ENCODE measurements at regions not wholly inside any gene's neighbourhood (a gene's known extent, or its start where the extent isn't known, plus 50 kb on each side); places are given as distances from the start of the nearest gene placed in this dataset.

DNA sequence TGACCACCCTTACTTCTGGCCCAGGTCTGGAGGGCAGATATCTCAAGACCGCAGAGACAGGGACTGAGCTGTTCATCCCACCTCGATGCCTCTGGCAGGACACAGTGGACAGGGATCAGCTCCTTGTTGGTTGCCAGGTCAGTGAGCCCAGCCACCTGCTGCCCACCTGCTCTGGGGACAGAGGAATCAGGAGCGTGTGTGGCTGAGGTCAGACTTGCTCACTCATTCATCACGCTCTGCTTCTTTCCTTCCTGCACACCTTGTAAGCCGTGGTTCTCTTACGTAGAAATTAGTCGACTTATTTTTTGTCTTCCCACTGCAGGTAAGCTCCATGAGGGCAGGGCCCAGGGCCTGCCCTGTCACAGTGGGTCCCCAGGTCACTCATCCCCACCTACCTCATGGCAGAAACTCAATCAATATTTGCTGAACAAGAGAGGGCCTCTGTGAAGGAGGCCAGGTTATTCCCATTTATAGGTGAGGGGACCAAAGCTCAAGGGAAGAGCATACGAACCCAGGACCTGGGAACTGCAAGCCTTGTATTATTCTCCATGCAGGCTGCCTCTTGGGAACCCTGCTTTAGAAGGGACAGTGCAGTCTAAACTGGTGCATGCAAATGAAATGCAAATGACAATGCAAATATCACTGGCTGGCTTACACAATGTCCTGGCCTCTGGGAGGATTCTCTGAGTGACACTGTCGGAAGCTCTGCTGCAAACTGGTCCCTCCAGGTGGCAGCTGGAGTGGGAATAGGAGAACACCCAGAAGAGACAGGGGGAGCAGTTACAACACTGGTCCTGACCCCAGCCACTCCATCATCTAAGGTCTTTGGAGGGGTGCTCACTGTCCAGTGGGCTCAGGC lies 58.4 kb upstream of the PAX7 start:
- intact Hi-C loops (cut with DNase I; ENCODE audit: low total_unique reads): no loop called here
- Histone ChIP-seq H3K27ac (no peak overlapping the region), H3K4me1 (no peaks in the 10 kb centered on the region), H3K4me3 (no peak overlapping the region), H3K27me3 (replicated peaks in 1 of 7) (peaks cover 0 to 66% (median 0%) of the 10 kb centered on the region in 7 donors), H3K9me3 (peaks cover 0 to 6% (median 0%) of the 10 kb centered on the region in 8 donors), H3K36me3 (no peaks in the 10 kb centered on the region)
- DNase-seq: no peak
- 64 to 81% (median 73%) methylated on average over 9 of the region's 9 CpGs for WGBS, 5 donors
- TF ChIP-seq, protein P1, sequence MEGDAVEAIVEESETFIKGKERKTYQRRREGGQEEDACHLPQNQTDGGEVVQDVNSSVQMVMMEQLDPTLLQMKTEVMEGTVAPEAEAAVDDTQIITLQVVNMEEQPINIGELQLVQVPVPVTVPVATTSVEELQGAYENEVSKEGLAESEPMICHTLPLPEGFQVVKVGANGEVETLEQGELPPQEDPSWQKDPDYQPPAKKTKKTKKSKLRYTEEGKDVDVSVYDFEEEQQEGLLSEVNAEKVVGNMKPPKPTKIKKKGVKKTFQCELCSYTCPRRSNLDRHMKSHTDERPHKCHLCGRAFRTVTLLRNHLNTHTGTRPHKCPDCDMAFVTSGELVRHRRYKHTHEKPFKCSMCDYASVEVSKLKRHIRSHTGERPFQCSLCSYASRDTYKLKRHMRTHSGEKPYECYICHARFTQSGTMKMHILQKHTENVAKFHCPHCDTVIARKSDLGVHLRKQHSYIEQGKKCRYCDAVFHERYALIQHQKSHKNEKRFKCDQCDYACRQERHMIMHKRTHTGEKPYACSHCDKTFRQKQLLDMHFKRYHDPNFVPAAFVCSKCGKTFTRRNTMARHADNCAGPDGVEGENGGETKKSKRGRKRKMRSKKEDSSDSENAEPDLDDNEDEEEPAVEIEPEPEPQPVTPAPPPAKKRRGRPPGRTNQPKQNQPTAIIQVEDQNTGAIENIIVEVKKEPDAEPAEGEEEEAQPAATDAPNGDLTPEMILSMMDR (IDR thresholded peaks at IDR 0.05 in 8 of 11, conservative IDR thresholded peaks at IDR 0.05 in 3 of 11): no peak
- no peak for TF ChIP-seq POLR2A (IDR thresholded peaks at IDR 0.05)
- no peak for TF ChIP-seq POLR2AphosphoS5 (IDR thresholded peaks at IDR 0.05)

DNA sequence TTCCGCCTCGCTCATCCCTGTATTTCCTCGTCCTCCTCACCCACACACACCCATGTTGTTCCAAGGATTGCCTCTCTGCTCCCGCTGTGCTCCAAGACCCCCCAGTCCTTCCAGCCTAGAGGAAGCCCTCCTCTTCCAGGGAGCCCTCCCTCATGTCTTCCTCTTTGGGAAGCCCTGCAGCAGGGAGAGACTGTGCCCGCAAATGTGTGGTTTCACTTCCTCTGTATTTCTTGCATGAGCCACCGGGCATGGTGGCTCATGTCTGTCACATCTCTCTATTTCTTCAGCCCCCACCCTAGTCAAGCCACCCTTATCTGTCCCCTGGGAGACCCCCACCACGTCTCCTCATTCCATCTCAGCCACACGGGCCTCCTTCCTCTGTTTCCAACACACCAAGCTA lies 57.5 kb upstream of the PAX7 start:
- intact Hi-C loops (cut with DNase I; ENCODE audit: low total_unique reads): no loop called here
- WGBS, 5 donors: 59 to 68% (median 66%) methylated on average over 8 of the region's 8 CpGs
- no peak for DNase-seq
- H3K9me3 ChIP-seq: peaks cover 0 to 2% (median 0%) of the 10 kb centered on the region in 8 donors
- no peak overlapping the region for H3K4me3 ChIP-seq
- peaks cover 0 to 61% (median 0%) of the 10 kb centered on the region in 7 donors for H3K27me3 ChIP-seq (replicated peaks in 1 of 7)
- no peak overlapping the region for H3K27ac ChIP-seq
- no peaks in the 10 kb centered on the region for H3K36me3 ChIP-seq
- H3K4me1 ChIP-seq: no peaks in the 10 kb centered on the region
- TF ChIP-seq POLR2A (IDR thresholded peaks at IDR 0.05) (no peak), POLR2AphosphoS5 (IDR thresholded peaks at IDR 0.05) (no peak)
- TF ChIP-seq, protein P1 (IDR thresholded peaks at IDR 0.05 in 8 of 11, conservative IDR thresholded peaks at IDR 0.05 in 3 of 11): no peak

DNA sequence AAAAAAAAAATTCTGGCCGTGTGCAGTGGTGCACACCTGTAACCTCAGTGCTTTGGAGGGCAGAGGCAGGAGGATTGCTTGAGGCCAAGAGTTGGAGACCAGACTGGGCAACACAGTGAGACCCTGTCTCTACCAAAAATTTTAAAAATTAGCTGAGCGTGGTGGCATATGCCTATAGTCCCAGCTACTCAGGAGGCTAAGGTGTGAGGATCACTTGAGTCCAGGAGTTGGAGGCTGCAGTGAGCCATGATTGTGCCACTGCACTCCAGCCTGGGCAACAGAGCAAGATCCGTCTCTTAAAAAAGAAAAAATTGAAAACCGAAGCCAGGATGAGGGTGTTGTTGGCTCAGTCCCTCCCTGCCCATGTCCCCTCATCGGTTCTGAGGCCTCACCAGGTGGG lies 55.9 kb upstream of the PAX7 start:
- Histone ChIP-seq H3K27ac (no peak overlapping the region), H3K9me3 (no peaks in the 10 kb centered on the region), H3K27me3 (replicated peaks in 1 of 7) (peaks cover 0 to 54% (median 0%) of the 10 kb centered on the region in 7 donors), H3K36me3 (no peaks in the 10 kb centered on the region), H3K4me1 (no peaks in the 10 kb centered on the region), H3K4me3 (no peak overlapping the region)
- TF ChIP-seq, protein P1 (IDR thresholded peaks at IDR 0.05 in 8 of 11, conservative IDR thresholded peaks at IDR 0.05 in 3 of 11): no peak
- no peak for TF ChIP-seq POLR2AphosphoS5 (IDR thresholded peaks at IDR 0.05)
- TF ChIP-seq POLR2A (IDR thresholded peaks at IDR 0.05): no peak
- WGBS, 5 donors: 71 to 85% (median 78%) methylated on average over 5 of the region's 5 CpGs
- intact Hi-C loops (cut with DNase I; ENCODE audit: low total_unique reads): no loop called here
- DNase-seq: no peak

DNA sequence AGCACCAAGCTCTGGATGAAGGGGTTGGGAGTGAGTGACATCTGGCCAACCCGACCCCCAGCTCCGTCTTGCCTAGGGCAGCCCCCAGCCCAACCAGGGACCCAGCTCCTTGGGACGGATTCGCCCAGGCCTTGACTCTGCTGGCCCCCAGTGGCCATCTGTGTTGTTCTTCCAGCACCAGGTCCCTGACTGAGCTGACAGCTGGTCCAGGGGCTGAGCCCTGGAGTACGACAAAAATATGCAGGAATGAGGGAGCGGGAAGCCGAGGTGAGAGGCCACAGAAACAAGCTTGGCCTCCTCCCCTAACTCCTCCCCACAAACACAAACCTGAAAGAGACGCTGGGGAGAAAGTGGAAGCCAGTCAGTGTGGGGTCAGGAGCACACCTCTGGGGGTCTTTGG lies 55.0 kb upstream of the PAX7 start:
- no peaks in the 10 kb centered on the region for H3K36me3 ChIP-seq
- H3K4me1 ChIP-seq: no peaks in the 10 kb centered on the region
- no peaks in the 10 kb centered on the region for H3K9me3 ChIP-seq
- H3K27me3 ChIP-seq (replicated peaks in 1 of 7): peaks cover 0 to 55% (median 4%) of the 10 kb centered on the region in 7 donors
- no peak overlapping the region for H3K27ac ChIP-seq
- intact Hi-C loops (cut with DNase I; ENCODE audit: low total_unique reads): no loop called here
- no peak for DNase-seq
- TF ChIP-seq, protein P1 (IDR thresholded peaks at IDR 0.05 in 8 of 11, conservative IDR thresholded peaks at IDR 0.05 in 3 of 11): peak in 10 of 11 experiments; percentile 17 to 76 (median 54)
- TF ChIP-seq POLR2AphosphoS5 (IDR thresholded peaks at IDR 0.05): no peak
- WGBS, 5 donors: 6 to 24% (median 10%) methylated on average over 6 to 8 of the region's 8 CpGs
- H3K4me3 ChIP-seq: no peak overlapping the region

All from spleen (tissue), 11 donors.